ENCODE measurements at regions not wholly inside any gene's neighbourhood (a gene's known extent, or its start where the extent isn't known, plus 50 kb on each side); places are given as distances from the start of the nearest gene placed in this dataset.

- no peak overlapping the region for H3K4me3 Mint-ChIP-seq
- H3K9me3 Mint-ChIP-seq, result peaks cover 0 to under 1% of the 10 kb centered on the region in 2 donors
- H3K27me3 Mint-ChIP-seq (ENCODE audit: low read depth), result no peaks in the 10 kb centered on the region
- DNase-seq, result no peak
- no peak for ATAC-seq (replicated peaks in 1 of 2)
- peaks cover 16% of the 10 kb centered on the region for H3K4me1 Mint-ChIP-seq (ENCODE audit: low read depth)
- peaks cover 0 to 3% of the 10 kb centered on the region in 2 donors for H3K36me3 Mint-ChIP-seq (ENCODE audit: insufficient read depth in 2 of 2)
- no peak overlapping the region for H3K27ac Mint-ChIP-seq
These were observed 412.7 kb downstream of the UTRN start for GRCh38 chr6:144697801-144698200.

DNA sequence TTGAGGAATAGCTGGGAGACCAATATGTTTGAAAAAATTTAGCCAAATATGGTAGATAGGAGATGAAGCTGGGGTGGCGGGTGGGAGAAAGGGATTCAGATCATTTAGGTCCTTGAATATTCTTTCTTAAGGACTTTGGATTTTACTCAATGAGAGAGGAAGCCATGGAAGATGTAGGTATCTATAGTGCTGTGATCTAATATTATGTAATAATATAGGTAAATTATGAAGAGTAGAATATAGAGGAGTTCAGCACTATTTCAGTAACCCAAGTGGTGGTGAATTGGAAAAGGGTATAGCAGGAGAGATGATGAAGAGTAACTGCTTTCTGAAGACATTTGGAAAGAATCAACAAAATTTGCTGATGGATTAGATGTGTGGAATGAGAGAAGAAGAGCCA is 417.6 kb downstream of the UTRN start:
- Mint-ChIP-seq H3K36me3 (ENCODE audit: insufficient read depth in 2 of 2) (peaks cover 0 to 3% of the 10 kb centered on the region in 2 donors), H3K27ac (no peak overlapping the region), H3K9me3 (no peaks in the 10 kb centered on the region), H3K4me1 (ENCODE audit: low read depth) (peaks cover under 1% of the 10 kb centered on the region), H3K27me3 (ENCODE audit: low read depth) (no peaks in the 10 kb centered on the region), H3K4me3 (no peak overlapping the region)
- ATAC-seq (replicated peaks in 1 of 2) (no peak), DNase-seq (no peak)

DNA sequence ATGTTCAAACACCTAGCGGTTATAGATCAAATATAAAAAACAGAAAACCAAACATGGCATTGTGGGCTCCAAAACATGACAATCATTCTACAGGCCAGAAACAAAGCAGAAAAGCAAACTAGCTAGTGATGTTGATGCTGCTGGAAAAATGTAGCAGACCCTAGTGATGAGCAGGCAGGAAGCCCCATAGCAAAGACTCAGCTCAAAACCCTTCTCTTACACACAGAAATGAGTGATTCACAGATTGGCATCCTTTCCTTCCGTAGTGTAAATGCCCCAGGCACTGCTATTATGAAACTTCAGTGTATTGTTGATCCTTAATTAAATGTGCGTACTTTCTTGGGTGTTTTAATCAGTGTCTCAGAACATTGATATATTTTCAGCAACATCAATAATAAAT is 425.1 kb downstream of the UTRN start:
- H3K36me3 Mint-ChIP-seq (ENCODE audit: insufficient read depth in 2 of 2), result no peaks in the 10 kb centered on the region
- no peaks in the 10 kb centered on the region for H3K27me3 Mint-ChIP-seq (ENCODE audit: low read depth)
- peaks cover 1% of the 10 kb centered on the region for H3K4me1 Mint-ChIP-seq (ENCODE audit: low read depth)
- ATAC-seq (replicated peaks in 1 of 2), result peak in 1 of 2 donors; percentile 49
- H3K9me3 Mint-ChIP-seq, result no peaks in the 10 kb centered on the region
- no peak overlapping the region for H3K4me3 Mint-ChIP-seq
- H3K27ac Mint-ChIP-seq, result no peak overlapping the region
- no peak for DNase-seq

DNA sequence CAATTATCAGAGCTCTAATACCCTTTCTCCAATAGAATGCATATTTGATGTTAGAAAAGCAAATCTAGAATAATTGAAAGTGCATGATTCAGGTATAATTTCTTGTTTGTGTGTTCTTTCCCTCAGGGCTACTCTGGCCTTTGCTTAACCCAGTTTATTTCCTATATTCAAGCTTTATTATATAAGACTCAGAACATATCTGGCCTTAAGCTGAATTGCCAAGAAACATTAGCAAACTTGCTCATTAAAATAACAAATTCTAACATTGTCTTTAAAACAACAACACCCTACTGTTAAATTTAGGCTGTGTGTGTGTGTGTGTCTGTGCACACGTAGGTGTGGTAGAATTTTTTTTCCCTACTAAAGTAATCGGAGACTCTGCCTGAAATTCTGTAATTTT is 426.5 kb downstream of the UTRN start:
- Mint-ChIP-seq H3K36me3 (ENCODE audit: insufficient read depth in 2 of 2) (no peaks in the 10 kb centered on the region), H3K4me1 (ENCODE audit: low read depth) (peaks cover 9% of the 10 kb centered on the region), H3K9me3 (no peaks in the 10 kb centered on the region), H3K27ac (no peak overlapping the region), H3K4me3 (no peak overlapping the region), H3K27me3 (ENCODE audit: low read depth) (no peaks in the 10 kb centered on the region)
- ATAC-seq (replicated peaks in 1 of 2) (no peak), DNase-seq (no peak)

DNA sequence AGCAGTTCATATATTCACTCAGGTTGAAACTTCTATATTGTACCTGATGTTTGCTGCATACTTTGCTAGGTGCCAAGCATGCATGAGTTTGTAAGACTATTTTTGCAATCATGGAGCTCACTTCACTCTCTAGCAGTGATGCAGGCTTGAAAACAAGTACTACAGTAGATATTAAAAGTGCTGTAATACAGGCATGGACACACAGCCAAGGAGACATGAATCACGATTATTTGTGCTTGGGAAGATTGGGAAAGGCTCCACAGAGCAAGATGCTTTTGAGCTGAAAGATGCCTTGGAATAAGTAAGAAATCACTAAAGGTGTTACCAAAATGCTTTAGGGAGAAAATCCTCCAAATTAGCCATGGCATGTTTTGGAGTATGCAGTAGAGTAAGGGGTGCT is 427.4 kb downstream of the UTRN start:
- H3K4me3 Mint-ChIP-seq, result no peak overlapping the region
- no peak for DNase-seq
- H3K9me3 Mint-ChIP-seq, result no peaks in the 10 kb centered on the region
- H3K27me3 Mint-ChIP-seq (ENCODE audit: low read depth), result no peaks in the 10 kb centered on the region
- no peak for ATAC-seq (replicated peaks in 1 of 2)
- H3K4me1 Mint-ChIP-seq (ENCODE audit: low read depth), result peaks cover 9% of the 10 kb centered on the region
- no peak overlapping the region for H3K27ac Mint-ChIP-seq
- H3K36me3 Mint-ChIP-seq (ENCODE audit: insufficient read depth in 2 of 2), result no peaks in the 10 kb centered on the region

- DNase-seq (no peak), ATAC-seq (replicated peaks in 1 of 2) (no peak)
- no peaks in the 10 kb centered on the region for H3K9me3 Mint-ChIP-seq
- H3K4me1 Mint-ChIP-seq (ENCODE audit: low read depth), result peaks cover 23% of the 10 kb centered on the region
- no peak overlapping the region for H3K27ac Mint-ChIP-seq
- no peak overlapping the region for H3K4me3 Mint-ChIP-seq
- no peaks in the 10 kb centered on the region for H3K36me3 Mint-ChIP-seq (ENCODE audit: insufficient read depth in 2 of 2)
- no peaks in the 10 kb centered on the region for H3K27me3 Mint-ChIP-seq (ENCODE audit: low read depth)
These were observed 429.0 kb downstream of the UTRN start for GRCh38 chr6:144714021-144714712.

GRCh38 chr6:144715344-144715743 is 430.2 kb downstream of the UTRN start:
- H3K27me3 Mint-ChIP-seq (ENCODE audit: low read depth), result no peaks in the 10 kb centered on the region
- H3K9me3 Mint-ChIP-seq, result no peaks in the 10 kb centered on the region
- H3K36me3 Mint-ChIP-seq (ENCODE audit: insufficient read depth in 2 of 2), result no peaks in the 10 kb centered on the region
- H3K4me1 Mint-ChIP-seq (ENCODE audit: low read depth), result peaks cover 33% of the 10 kb centered on the region
- peak overlapping the region; percentile 8 for H3K27ac Mint-ChIP-seq
- no peak overlapping the region for H3K4me3 Mint-ChIP-seq
- peak; percentile 5 to 10 for DNase-seq
- ATAC-seq (replicated peaks in 1 of 2), result peak; percentile 65 to 80

- DNase-seq (no peak), ATAC-seq (replicated peaks in 1 of 2) (peak; percentile 83 to 84)
- Mint-ChIP-seq H3K4me1 (ENCODE audit: low read depth) (peaks cover 53% of the 10 kb centered on the region), H3K27me3 (ENCODE audit: low read depth) (no peaks in the 10 kb centered on the region), H3K4me3 (no peak overlapping the region), H3K27ac (no peak overlapping the region), H3K36me3 (ENCODE audit: insufficient read depth in 2 of 2) (peaks cover 0 to 2% of the 10 kb centered on the region in 2 donors), H3K9me3 (no peaks in the 10 kb centered on the region)
These were observed 433.3 kb downstream of the UTRN start for GRCh38 chr6:144718431-144718830.

DNA sequence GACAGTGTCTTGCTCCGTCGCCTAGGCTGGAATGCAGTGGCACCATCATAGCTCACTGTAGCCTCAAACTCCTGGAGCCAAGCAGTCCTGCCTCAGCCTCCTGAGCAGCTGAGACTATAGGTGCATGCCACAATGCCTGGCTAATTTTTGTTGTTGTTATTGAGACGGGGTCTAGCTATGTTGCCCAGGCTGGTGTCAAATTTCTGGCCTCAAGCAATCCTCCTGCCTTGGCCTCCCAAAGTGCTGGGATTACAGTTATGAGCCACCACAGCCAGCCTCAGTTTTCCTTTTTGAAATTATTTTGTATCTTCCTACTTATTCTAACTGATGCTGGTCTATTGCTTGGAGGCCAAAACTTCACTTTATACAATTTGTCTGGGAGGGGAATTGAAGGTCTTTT is 436.1 kb downstream of the UTRN start:
- peaks cover 61% of the 10 kb centered on the region for H3K4me1 Mint-ChIP-seq (ENCODE audit: low read depth)
- no peaks in the 10 kb centered on the region for H3K27me3 Mint-ChIP-seq (ENCODE audit: low read depth)
- H3K9me3 Mint-ChIP-seq, result no peaks in the 10 kb centered on the region
- DNase-seq (no peak), ATAC-seq (replicated peaks in 1 of 2) (no peak)
- no peak overlapping the region for H3K27ac Mint-ChIP-seq
- no peak overlapping the region for H3K4me3 Mint-ChIP-seq
- peaks cover 0 to 4% of the 10 kb centered on the region in 2 donors for H3K36me3 Mint-ChIP-seq (ENCODE audit: insufficient read depth in 2 of 2)

GRCh38 chr6:144722154-144722737 is 437.1 kb downstream of the UTRN start:
- no peak overlapping the region for H3K27ac Mint-ChIP-seq
- no peak overlapping the region for H3K4me3 Mint-ChIP-seq
- no peak for DNase-seq
- ATAC-seq (replicated peaks in 1 of 2), result peak in 1 of 2 donors; percentile 24
- H3K9me3 Mint-ChIP-seq, result no peaks in the 10 kb centered on the region
- H3K4me1 Mint-ChIP-seq (ENCODE audit: low read depth), result peaks cover 70% of the 10 kb centered on the region
- H3K36me3 Mint-ChIP-seq (ENCODE audit: insufficient read depth in 2 of 2), result peaks cover 0 to 4% of the 10 kb centered on the region in 2 donors
- H3K27me3 Mint-ChIP-seq (ENCODE audit: low read depth), result no peaks in the 10 kb centered on the region

DNA sequence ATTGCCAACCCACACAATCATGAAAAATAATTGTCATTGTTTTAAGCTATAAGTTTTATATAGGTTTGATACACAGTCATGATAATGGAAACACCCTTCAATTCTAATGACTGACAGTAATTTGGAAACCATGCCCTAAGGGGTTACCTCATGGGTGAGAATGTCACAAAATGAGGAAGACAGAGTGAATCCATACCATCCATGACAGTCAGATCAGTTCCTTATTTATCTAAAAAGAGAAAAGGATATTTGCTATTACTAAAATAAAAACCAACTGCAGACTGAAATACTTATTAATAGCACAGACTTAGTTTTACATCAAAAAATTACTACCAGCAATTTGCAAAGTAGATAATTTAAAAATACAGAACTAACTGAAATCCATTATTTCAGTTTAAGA is 437.8 kb downstream of the UTRN start:
- ATAC-seq (replicated peaks in 1 of 2) (no peak), DNase-seq (no peak)
- H3K9me3 Mint-ChIP-seq, result no peaks in the 10 kb centered on the region
- no peaks in the 10 kb centered on the region for H3K27me3 Mint-ChIP-seq (ENCODE audit: low read depth)
- H3K4me1 Mint-ChIP-seq (ENCODE audit: low read depth), result peaks cover 70% of the 10 kb centered on the region
- peaks cover 0 to 4% of the 10 kb centered on the region in 2 donors for H3K36me3 Mint-ChIP-seq (ENCODE audit: insufficient read depth in 2 of 2)
- no peak overlapping the region for H3K4me3 Mint-ChIP-seq
- no peak overlapping the region for H3K27ac Mint-ChIP-seq

GRCh38 chr6:144723431-144723830 is 438.3 kb downstream of the UTRN start:
- Mint-ChIP-seq H3K4me1 (ENCODE audit: low read depth) (peaks cover 65% of the 10 kb centered on the region), H3K27me3 (ENCODE audit: low read depth) (no peaks in the 10 kb centered on the region), H3K9me3 (no peaks in the 10 kb centered on the region), H3K36me3 (ENCODE audit: insufficient read depth in 2 of 2) (peaks cover 0 to 4% of the 10 kb centered on the region in 2 donors), H3K27ac (no peak overlapping the region), H3K4me3 (no peak overlapping the region)
- DNase-seq (no peak), ATAC-seq (replicated peaks in 1 of 2) (no peak)

DNA sequence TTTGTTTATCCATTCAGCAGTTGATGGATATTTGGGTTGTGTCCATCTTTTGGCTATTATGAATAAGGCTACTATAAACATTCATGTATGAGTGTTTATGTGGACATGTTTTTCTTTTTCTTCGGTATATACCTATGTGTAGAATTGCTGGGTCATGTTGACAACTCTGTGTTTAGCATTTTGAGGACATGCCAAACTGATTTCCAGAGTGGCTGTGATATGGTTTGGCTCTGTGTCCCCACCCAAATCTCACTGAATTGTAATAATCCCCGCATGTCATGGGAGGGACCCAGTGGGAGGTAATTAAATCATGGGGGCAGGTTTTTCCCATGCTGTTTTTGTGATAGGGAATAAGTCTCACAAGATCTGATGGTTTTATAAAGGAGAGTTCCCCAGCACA is 439.7 kb downstream of the UTRN start:
- Mint-ChIP-seq H3K27me3 (ENCODE audit: low read depth) (no peaks in the 10 kb centered on the region), H3K9me3 (no peaks in the 10 kb centered on the region), H3K27ac (no peak overlapping the region), H3K36me3 (ENCODE audit: insufficient read depth in 2 of 2) (peaks cover 0 to 4% of the 10 kb centered on the region in 2 donors), H3K4me3 (no peak overlapping the region), H3K4me1 (ENCODE audit: low read depth) (peaks cover 62% of the 10 kb centered on the region)
- no peak for ATAC-seq (replicated peaks in 1 of 2)
- DNase-seq, result no peak

Measured in activated T-cell treated with anti-CD3 and anti-CD28 coated beads, Interleukin-2, amount 50 U/mL, for 72 hours (primary cell).